C4-2B (cell line): ENCODE measurements at regions not wholly inside any gene's neighbourhood (a gene's known extent, or its start where the extent isn't known, plus 50 kb on each side); places are given as distances from the start of the nearest gene placed in this dataset.

Experiments
- ZFX ChIP-seq: fragments of 450-650 bp; IDR thresholded peaks from 2 replicates; pipeline ENCODE4 v1.6.1; 2017
- TF ChIP-seq, protein P1 (sequence below): fragments of 450-650 bp; conservative IDR thresholded peaks from 2 replicates; pipeline ENCODE4 v1.5.1; 2017; ENCODE audit warnings: mild to moderate bottlenecking

DNA sequence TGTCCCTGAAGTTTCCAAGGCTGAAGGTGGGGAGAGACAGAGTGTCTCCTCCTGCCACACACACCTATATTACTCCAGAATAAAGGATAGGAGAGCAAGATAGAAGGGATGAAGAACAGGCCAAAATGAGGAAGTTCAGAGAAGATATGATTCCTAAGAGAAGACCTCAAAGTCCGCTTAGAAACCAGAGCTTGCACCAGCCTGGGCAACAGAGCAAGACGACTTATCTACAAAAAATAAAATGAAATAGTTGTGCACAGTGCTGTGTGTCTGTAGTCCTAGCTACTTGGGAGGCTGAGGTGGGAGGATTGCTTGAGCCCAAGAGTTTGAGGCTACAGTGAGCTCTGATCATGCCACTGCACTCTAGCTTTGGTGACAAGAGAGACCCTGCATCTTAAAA, 128.2 kb downstream of the HS3ST3B1 start:
- TF ChIP-seq, protein P1, sequence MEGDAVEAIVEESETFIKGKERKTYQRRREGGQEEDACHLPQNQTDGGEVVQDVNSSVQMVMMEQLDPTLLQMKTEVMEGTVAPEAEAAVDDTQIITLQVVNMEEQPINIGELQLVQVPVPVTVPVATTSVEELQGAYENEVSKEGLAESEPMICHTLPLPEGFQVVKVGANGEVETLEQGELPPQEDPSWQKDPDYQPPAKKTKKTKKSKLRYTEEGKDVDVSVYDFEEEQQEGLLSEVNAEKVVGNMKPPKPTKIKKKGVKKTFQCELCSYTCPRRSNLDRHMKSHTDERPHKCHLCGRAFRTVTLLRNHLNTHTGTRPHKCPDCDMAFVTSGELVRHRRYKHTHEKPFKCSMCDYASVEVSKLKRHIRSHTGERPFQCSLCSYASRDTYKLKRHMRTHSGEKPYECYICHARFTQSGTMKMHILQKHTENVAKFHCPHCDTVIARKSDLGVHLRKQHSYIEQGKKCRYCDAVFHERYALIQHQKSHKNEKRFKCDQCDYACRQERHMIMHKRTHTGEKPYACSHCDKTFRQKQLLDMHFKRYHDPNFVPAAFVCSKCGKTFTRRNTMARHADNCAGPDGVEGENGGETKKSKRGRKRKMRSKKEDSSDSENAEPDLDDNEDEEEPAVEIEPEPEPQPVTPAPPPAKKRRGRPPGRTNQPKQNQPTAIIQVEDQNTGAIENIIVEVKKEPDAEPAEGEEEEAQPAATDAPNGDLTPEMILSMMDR = no peak
- TF ChIP-seq ZFX = no peak
